HEK293T (cell line): ENCODE measurements at regions not wholly inside any gene's neighbourhood (a gene's known extent, or its start where the extent isn't known, plus 50 kb on each side); places are given as distances from the start of the nearest gene placed in this dataset.

Experiments
- LEF1 ChIP-seq: fragments of 450-650 bp; IDR thresholded peaks from 2 replicates; pipeline ENCODE4 v1.6.1; 2017; ENCODE audit warnings: mild to moderate bottlenecking, borderline replicate concordance
- PKNOX1 ChIP-seq: fragments of 450-650 bp; IDR thresholded peaks from 2 replicates; pipeline ENCODE4 v1.6.1; 2016
- SP1 ChIP-seq: fragments of 450-650 bp; IDR thresholded peaks from 2 replicates; pipeline ENCODE4 v1.6.1; 2017
- SUZ12 ChIP-seq: fragments of 450-650 bp; IDR thresholded peaks from 2 replicates; pipeline ENCODE4 v1.6.1; 2016; ENCODE audit warnings: mild to moderate bottlenecking

GRCh38 chr6:151180330-151181048 lies 59.3 kb upstream of the AKAP12 start:
- TF ChIP-seq SUZ12: no peak
- TF ChIP-seq LEF1: no peak
- TF ChIP-seq SP1: no peak
- TF ChIP-seq PKNOX1: no peak
